Fibroblast of lung (primary cell): ENCODE measurements at regions not wholly inside any gene's neighbourhood (a gene's known extent, or its start where the extent isn't known, plus 50 kb on each side); places are given as distances from the start of the nearest gene placed in this dataset.
"Not testable (repeated sequence)": the region's sequence is repeated elsewhere in the genome, so short reads cannot be mapped to it uniquely, and the experiment has no call there.

Experiments used
- CTCF ChIP-seq, 2 donors: IDR thresholded peaks in 1 of 2; conservative IDR thresholded peaks in 1 of 2; 1 replicate in 1 of 2; 2 replicates in 1 of 2; pipeline ENCODE4 v1.5.1; 2011 to 2012; ENCODE audit warnings: low read length in 2 of 2, control low read depth in 1 of 2, inconsistent platforms in 1 of 2, low read depth in 1 of 2, mild to moderate bottlenecking in 1 of 2
- EZH2 ChIP-seq: IDR thresholded peaks from 2 replicates; pipeline ENCODE4 v1.5.1; 2012; ENCODE audit warnings: low read length, control low read depth, mild to moderate bottlenecking; ENCODE audit errors: missing control alignments

DNA sequence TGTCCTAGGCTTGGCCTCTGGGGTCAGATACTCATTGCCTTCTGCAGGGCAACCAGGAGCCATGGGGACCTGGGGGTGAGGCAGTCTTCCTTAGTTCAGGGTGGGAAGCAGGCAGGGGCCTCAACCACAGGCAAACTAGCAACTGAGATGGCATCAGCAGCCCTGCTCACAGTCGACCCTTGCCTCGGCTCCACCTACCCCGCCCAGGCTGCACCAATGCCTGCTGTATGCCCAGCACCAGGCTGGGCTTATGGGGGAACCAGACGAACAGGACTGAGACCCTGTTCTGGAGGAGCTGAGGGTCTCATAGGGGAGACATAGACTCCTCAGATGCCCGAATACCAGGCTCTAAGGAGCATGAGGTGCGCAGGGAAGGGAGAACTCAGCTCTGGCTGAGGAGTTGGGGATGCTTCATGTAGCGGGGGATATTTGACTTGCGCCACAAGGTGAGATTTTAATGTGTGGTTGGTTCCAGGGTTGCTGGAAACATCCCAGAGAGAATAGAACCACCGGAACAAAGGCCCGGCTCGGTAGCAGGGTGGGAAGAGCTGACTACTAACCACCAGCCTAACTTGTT lies 78.4 kb upstream of the GOLGA6L4 start:
- TF ChIP-seq CTCF (conservative IDR thresholded peaks at IDR 0.05 in 1 of 2, IDR thresholded peaks at IDR 0.05 in 1 of 2; ENCODE audit: low read depth in 1 of 2, low read length in 2 of 2); EZH2: not testable (repeated sequence)
